SK-N-SH treated with all-trans-retinoic acid at 6 μM for 48 hours (cell line): ENCODE measurements at regions not wholly inside any gene's neighbourhood (a gene's known extent, or its start where the extent isn't known, plus 50 kb on each side); places are given as distances from the start of the nearest gene placed in this dataset.

Source experiments
- ATAC-seq: fragments of 200-7000 bp; cut with Tn5 transposase; 3 replicates; pipeline ENCODE4 v1.9.1; 2020; ENCODE audit warnings: mild to moderate bottlenecking, moderate library complexity
- ARNTL ChIP-seq: fragments of 450-650 bp; formaldehyde crosslinking; IDR thresholded peaks from 2 replicates; pipeline ENCODE4 v1.5.0; 2020; ENCODE audit warnings: low read depth, mild to moderate bottlenecking, moderate library complexity, borderline replicate concordance
- BACH2 ChIP-seq: fragments of 250-450 bp; sonication (Bioruptor Pico); IDR thresholded peaks from 2 replicates; pipeline ENCODE4 v1.9.0; 2021; ENCODE audit warnings: mild to moderate bottlenecking, borderline replicate concordance
- CREB5 ChIP-seq: fragments of 250-450 bp; sonication (Bioruptor Pico); IDR thresholded peaks from 2 replicates; pipeline ENCODE4 v1.5.1; 2020; ENCODE audit warnings: low read depth, mild to moderate bottlenecking, moderate library complexity
- CSDC2 ChIP-seq: fragments of 250-450 bp; sonication (Bioruptor Pico); IDR thresholded peaks from 2 replicates; pipeline ENCODE4 v1.5.0; 2020; ENCODE audit warnings: mild to moderate bottlenecking, moderate library complexity
- CSRNP3 ChIP-seq: fragments of 250-450 bp; sonication (Bioruptor Pico); IDR thresholded peaks from 2 replicates; pipeline ENCODE4 v1.5.1; 2021; ENCODE audit warnings: mild to moderate bottlenecking, moderate library complexity
- ESRRG ChIP-seq: fragments of 250-450 bp; sonication (Bioruptor Pico); IDR thresholded peaks from 2 replicates; pipeline ENCODE4 v1.6.1; 2021; ENCODE audit warnings: mild to moderate bottlenecking
- GLIS3 ChIP-seq: fragments of 250-450 bp; sonication (Bioruptor Pico); IDR thresholded peaks from 2 replicates; pipeline ENCODE4 v1.5.0; 2020; ENCODE audit warnings: mild to moderate bottlenecking, moderate library complexity
- ISL1 ChIP-seq: fragments of 250-450 bp; sonication (Bioruptor Pico); IDR thresholded peaks from 2 replicates; pipeline ENCODE4 v2.1.2; 2022; ENCODE audit warnings: mild to moderate bottlenecking, moderate library complexity
- OSR1 ChIP-seq: fragments of 250-450 bp; sonication (Bioruptor Pico); IDR thresholded peaks from 2 replicates; pipeline ENCODE4 v1.8.0; 2022; ENCODE audit warnings: moderate library complexity, mild to moderate bottlenecking, inconsistent platforms
- PATZ1 ChIP-seq: fragments of 250-450 bp; sonication (Bioruptor Pico); IDR thresholded peaks from 2 replicates; pipeline ENCODE4 v1.8.0; 2020; ENCODE audit warnings: mild to moderate bottlenecking, moderate library complexity, borderline replicate concordance
- PPARA ChIP-seq: fragments of 250-450 bp; sonication (Bioruptor Pico); IDR thresholded peaks from 2 replicates; pipeline ENCODE4 v1.5.0; 2020; ENCODE audit warnings: mild to moderate bottlenecking, borderline replicate concordance
- RARB ChIP-seq: fragments of 250-450 bp; sonication (Bioruptor Pico); IDR thresholded peaks from 2 replicates; pipeline ENCODE4 v1.8.0; 2021; ENCODE audit warnings: mild to moderate bottlenecking, moderate library complexity
- SNAI2 ChIP-seq: fragments of 250-450 bp; sonication (Bioruptor Pico); IDR thresholded peaks from 2 replicates; pipeline ENCODE4 v1.5.0; 2020; ENCODE audit warnings: mild to moderate bottlenecking, moderate library complexity
- TCF4 ChIP-seq: fragments of 250-450 bp; sonication (Bioruptor Pico); IDR thresholded peaks from 2 replicates; pipeline ENCODE4 v1.8.0; 2021; ENCODE audit warnings: mild to moderate bottlenecking, moderate library complexity, borderline replicate concordance
- TOX ChIP-seq: fragments of 250-450 bp; sonication (Bioruptor Pico); IDR thresholded peaks from 2 replicates; pipeline ENCODE4 v1.8.0; 2021; ENCODE audit warnings: mild to moderate bottlenecking, moderate library complexity, borderline replicate concordance
- TSHZ2 ChIP-seq: fragments of 250-450 bp; sonication (Bioruptor Pico); IDR thresholded peaks from 2 replicates; pipeline ENCODE4 v1.5.0; 2020; ENCODE audit warnings: mild to moderate bottlenecking, moderate library complexity
- ZC3H10 ChIP-seq: fragments of 250-450 bp; sonication (Bioruptor Pico); IDR thresholded peaks from 2 replicates; pipeline ENCODE4 v1.5.1; 2021; ENCODE audit warnings: mild to moderate bottlenecking, moderate library complexity
- ZFP3 ChIP-seq: fragments of 250-450 bp; sonication (Bioruptor Pico); IDR thresholded peaks from 2 replicates; pipeline ENCODE4 v1.5.0; 2020; ENCODE audit warnings: mild to moderate bottlenecking, moderate library complexity
- ZFP30 ChIP-seq: fragments of 450-650 bp; formaldehyde crosslinking; IDR thresholded peaks from 2 replicates; pipeline ENCODE4 v1.5.0; 2022; ENCODE audit warnings: mild to moderate bottlenecking, moderate library complexity
- ZNF565 ChIP-seq: fragments of 450-650 bp; formaldehyde crosslinking; conservative IDR thresholded peaks from 2 replicates; pipeline ENCODE4 v1.5.0; 2020; ENCODE audit warnings: low read depth, mild to moderate bottlenecking, moderate library complexity
- ZNF70 ChIP-seq: fragments of 450-650 bp; formaldehyde crosslinking; IDR thresholded peaks from 2 replicates; pipeline ENCODE4 v1.5.0; 2020; ENCODE audit warnings: mild to moderate bottlenecking, moderate library complexity
- ZNF8 ChIP-seq: fragments of 450-650 bp; formaldehyde crosslinking; IDR thresholded peaks from 2 replicates; pipeline ENCODE4 v1.5.0; 2020; ENCODE audit warnings: mild to moderate bottlenecking, moderate library complexity

GRCh38 chr5:143755966-143756365 lies 56.0 kb upstream of the HMHB1 start:
- TF ChIP-seq ZC3H10 (CRISPR knock-in tag) = no peak
- no peak for TF ChIP-seq GLIS3 (CRISPR knock-in tag)
- TF ChIP-seq BACH2 (CRISPR knock-in tag) = no peak
- TF ChIP-seq ZFP3 (CRISPR knock-in tag) = no peak
- no peak for TF ChIP-seq TOX
- TF ChIP-seq TCF4 = no peak
- no peak for TF ChIP-seq PATZ1 (CRISPR knock-in tag)
- no peak for TF ChIP-seq ZFP30
- no peak for TF ChIP-seq ARNTL (CRISPR knock-in tag)
- TF ChIP-seq CSRNP3 = no peak
- TF ChIP-seq ESRRG (CRISPR knock-in tag) = no peak
- ATAC-seq = no peak

GRCh38 chr5:143752165-143752850 lies 59.7 kb upstream of the HMHB1 start:
- TF ChIP-seq ZNF8 (no peak), SNAI2 (no peak), ZNF565 (CRISPR knock-in tag) (no peak), GLIS3 (CRISPR knock-in tag) (no peak), ZNF70 (CRISPR knock-in tag) (no peak), OSR1 (CRISPR knock-in tag) (no peak), TOX (no peak), PPARA (CRISPR knock-in tag) (no peak), CREB5 (CRISPR knock-in tag) (no peak), BACH2 (CRISPR knock-in tag) (no peak), PATZ1 (CRISPR knock-in tag) (no peak), ZC3H10 (CRISPR knock-in tag) (no peak), TCF4 (no peak), TSHZ2 (no peak), ISL1 (CRISPR knock-in tag) (no peak), RARB (CRISPR knock-in tag) (no peak), CSDC2 (no peak), ESRRG (CRISPR knock-in tag) (no peak)
- no peak for ATAC-seq

GRCh38 chr5:143751342-143751741 lies 60.6 kb upstream of the HMHB1 start:
- ATAC-seq = no peak
- no peak for TF ChIP-seq OSR1 (CRISPR knock-in tag)
- TF ChIP-seq ZFP30 = no peak
- no peak for TF ChIP-seq CREB5 (CRISPR knock-in tag)
- no peak for TF ChIP-seq BACH2 (CRISPR knock-in tag)
- no peak for TF ChIP-seq TOX
